GM18511 (cell line): ENCODE measurements at regions not wholly inside any gene's neighbourhood (a gene's known extent, or its start where the extent isn't known, plus 50 kb on each side); places are given as distances from the start of the nearest gene placed in this dataset.

Experiments
- ATAC-seq: cut with Tn5 transposase; IDR thresholded peaks from one replicate; pipeline ENCODE4 v1.9.1; 2021; ENCODE audit warnings: mild to moderate bottlenecking, moderate library complexity; ENCODE audit not compliant: unreplicated experiment

DNA sequence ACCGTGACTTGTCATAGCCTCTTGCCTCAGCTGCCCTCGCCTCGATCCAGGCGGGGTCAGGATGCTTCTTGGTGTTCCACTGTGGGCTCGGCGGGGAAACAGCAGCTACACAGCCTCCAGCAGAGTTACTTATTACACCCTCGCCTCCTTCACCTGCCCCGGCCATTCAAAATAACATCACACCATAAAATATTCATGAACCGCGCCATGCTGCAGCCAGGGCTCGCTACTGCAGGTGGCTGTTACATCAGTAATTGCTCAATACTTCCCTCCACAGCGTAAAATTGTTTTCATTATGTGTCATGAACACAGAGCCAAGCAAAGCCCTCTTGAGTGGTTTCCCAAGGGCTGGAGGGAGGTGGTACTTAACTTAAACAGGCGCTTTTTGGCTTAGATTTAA lies 241.5 kb upstream of the SP8 start:
- ATAC-seq, result peak; percentile 47

DNA sequence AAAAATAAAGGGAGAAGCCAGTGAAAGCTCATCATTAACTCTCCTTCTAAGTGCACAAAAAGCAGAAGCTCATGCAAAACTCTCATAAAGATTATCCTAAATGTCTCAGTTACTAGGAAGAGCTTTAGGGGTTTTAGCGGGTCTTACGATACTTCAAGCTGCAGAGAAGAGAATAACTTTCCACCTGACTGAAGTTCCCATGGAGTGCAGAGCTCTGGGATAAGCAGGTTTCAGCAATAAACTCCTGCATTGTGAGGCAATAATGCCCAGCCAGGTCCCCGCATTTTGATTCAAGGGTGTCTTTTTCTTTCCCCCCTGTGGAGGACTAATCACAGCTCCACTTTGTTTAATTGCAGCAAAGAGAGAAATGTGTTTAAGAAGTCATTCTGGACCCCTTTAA lies 241.9 kb upstream of the SP8 start:
- ATAC-seq, result peak; percentile 26

DNA sequence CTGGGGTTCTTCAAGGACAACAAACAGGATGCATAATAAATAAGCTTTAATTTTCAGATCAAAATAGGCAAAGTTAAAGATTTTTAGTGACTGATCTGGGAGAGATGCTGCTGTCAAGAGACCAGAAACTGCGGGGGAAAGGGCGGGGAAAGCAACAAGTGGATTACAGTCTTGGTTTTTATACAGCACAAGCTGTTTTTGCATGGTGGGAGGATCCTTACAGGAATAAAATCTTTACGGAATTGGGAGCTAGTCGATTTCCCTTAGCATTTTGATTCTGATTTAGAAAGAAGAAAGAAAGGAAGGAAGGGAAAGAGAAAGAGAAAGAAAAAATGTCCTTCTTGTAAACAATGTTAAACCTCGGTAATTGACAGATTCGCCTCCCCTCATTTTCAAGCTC lies 242.3 kb upstream of the SP8 start:
- ATAC-seq, result peak; percentile 39

DNA sequence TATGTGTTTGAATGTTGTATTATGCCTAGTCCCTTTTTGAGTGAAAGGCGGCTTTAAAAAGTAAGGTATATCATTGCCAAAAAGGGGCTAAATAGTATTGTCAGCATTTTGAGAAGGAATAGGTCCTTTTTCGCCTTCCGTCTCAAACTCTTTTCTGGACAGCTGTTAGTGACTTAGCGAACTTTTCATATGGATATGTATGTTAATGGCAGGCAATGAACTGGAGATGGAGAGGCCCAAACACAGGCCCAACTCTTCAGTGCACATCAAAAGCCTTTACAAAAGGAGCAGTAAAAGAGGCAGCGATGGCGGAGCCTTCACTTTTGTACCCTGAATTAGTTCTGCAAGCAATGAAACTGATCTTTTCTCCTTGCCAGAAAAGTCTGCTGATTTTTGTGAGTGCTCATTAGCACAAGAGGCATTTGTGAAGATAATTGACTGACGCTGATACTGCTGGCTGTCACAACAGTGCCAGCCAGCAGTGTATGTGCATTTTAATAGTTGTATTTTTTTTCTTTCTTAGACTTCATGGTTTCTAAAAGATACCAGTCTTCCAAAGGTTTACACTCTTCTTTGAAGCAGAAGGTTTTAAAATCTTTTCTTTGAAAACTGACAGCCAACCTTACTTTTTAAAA lies 243.7 kb upstream of the SP8 start:
- ATAC-seq, result no peak

DNA sequence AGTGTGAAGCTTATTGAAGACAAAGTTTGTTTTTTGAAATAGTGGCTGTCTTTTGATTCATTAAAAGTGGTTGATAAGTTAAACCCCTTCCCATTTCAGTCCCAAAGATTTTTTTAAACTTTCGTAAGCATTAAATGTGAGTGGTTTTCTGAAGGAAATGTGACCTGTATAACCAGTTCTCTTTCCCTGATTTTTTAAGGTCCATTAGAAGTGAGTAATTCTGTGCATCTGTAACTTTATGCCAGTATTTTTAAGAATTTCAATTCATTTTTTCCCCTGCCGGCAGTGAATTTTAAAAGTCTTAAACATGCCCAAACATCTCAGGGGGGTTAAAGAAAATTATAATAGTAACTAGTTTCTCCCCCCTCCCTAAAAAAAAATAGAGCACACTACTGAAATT lies 254.6 kb upstream of the SP8 start:
- ATAC-seq, result no peak

DNA sequence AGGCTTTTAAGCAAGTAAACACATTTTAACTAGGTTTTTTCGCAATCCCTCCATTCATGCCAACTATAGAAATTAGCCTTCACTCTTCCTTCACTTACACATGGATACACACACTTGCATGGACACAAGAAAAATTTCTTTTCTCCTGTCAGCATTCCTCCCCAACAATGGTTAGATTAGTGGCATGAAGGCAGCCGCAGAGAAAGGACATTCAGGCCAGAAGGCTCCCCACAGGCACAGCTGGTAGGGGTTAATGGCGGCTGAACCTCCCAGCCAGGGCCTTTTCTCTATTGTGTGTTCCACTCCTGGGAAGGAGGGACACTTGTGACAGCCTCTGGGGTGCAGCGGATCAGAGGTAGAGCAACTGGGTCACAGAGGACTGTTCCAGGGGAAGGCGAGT lies 255.0 kb upstream of the SP8 start:
- no peak for ATAC-seq

DNA sequence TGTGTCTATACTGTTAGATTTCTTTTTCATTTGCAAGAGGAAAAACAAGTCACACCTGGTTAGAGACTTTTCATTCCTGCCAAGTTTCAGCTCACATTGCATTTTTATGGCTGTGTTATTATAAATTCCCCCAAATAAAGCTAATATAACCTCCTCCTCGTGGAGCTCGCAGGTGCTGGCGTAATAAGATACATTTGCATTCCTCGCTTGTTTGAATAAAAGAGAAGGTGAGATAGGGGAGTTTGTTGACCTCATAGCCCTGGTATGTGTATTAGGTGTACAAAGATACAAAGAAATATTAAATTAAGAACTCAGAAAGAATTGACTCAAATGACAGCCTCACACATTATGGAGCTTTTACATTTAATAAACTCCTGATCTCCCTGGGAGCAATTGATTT lies 257.7 kb upstream of the SP8 start:
- ATAC-seq, result no peak

DNA sequence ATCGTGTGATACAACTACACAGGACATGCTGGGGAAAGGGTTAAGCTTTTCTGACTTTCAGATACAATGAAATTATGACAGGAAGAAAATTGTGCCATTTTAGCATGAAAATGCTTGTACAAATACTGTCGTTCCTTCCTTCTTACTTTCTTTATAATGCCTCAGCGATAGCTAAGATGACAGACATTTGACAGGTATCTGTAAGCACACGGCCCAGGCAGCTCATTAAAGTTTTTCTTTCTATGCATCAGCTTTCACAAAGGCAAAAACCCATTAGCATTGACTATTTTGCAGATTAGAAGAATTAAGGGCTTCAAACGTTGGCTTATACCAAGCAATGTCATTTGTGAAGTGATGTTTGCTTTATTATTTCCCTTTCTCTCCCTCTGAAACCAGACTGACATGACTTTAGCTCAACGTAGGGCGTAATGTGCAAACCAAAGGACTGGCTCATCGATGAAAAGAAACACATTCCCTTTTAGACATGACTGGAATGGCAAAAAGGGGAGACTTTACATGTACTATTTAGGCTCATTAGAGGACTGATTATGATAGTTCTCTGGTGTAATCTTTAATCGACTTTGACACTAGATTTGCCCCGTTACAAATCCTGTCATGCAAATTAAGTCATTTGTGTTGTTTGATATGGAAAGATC lies 258.4 kb upstream of the SP8 start:
- ATAC-seq, result no peak

DNA sequence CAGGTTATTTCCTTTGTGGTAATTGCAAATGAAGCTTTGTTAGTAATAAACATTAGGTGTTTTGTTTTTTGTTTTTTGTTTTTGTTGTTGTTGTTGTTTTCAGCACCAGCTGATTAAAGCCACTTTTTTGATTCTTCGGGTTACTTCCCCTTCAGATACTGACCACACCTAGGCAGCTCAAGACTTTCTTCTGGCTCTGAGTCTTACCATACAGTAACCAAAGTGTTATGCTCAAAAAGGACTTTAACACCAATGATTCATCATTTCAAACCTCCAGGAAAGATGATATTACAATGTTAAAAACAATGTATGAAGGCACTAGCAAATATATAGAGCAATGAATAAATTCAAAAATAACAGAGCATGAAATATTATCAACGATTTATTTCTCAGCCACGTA lies 265.2 kb upstream of the SP8 start:
- no peak for ATAC-seq

DNA sequence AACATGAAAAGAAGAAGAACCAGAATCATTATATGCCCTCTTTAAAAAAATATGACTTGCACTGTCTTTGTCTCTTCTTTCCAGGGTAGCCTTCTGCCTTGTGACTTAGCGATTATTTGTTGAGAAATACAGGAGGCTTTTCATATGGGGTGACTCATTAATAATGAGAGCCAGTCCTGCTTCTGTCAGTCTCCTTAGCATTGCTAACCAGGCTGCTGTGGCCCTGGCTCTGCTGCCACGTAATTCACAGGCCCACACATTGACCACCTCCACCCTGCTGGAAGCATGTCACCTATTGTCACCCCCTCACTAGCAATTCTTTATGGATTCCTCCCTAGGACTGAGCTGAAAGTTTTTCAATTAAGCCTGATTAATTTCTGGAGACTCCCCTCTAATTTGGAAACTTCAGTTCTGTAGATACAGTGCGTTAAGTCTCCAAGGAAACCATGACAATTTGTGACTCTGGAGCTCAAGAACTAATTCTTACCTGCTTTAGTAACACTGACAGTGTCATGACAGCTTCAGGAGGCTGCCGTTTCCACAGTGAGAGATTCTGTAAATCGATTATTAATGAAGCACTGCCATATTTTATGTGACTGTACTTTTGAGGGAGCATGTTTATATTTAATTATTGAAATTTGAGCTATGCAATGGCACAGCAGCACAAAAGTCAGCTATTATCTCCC lies 267.9 kb upstream of the SP8 start:
- ATAC-seq, result no peak

DNA sequence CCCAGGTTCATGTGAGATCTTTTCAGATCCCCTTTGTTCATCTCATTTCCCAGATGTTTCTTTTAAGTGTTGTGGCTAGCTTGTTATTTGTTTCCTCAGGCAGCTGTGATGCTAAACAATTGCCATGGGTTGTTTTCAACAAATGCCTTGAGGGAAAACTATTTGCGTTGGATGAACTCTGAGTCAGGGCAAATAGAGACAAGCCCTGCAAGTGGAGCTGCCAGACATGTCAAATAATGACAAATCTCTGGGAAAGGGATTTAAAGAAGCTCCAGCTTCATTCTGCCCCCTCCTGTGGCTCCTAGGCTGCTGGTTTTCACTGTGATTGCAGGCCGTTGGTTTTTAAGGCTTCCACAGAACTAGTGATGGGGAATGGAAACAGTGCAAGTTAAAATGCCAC lies 272.4 kb upstream of the SP8 start:
- ATAC-seq, result no peak

DNA sequence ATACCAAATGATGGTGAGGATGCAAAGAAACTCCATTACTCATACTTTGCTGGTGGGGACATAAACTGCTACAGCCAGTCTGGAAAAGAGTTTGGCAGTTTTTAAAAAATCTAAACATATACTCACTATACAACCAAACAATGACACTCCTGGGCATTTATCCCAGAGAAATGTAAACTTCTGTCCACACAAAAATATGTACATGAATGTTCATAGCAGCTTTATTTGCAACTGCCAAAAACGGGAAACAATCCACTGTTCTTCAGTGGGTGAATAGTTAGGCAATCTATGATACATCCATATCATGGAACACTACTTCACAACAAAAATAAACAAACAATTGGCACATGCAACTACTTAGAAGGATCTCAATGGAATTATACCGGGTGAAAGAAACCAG lies 276.4 kb upstream of the SP8 start:
- no peak for ATAC-seq

DNA sequence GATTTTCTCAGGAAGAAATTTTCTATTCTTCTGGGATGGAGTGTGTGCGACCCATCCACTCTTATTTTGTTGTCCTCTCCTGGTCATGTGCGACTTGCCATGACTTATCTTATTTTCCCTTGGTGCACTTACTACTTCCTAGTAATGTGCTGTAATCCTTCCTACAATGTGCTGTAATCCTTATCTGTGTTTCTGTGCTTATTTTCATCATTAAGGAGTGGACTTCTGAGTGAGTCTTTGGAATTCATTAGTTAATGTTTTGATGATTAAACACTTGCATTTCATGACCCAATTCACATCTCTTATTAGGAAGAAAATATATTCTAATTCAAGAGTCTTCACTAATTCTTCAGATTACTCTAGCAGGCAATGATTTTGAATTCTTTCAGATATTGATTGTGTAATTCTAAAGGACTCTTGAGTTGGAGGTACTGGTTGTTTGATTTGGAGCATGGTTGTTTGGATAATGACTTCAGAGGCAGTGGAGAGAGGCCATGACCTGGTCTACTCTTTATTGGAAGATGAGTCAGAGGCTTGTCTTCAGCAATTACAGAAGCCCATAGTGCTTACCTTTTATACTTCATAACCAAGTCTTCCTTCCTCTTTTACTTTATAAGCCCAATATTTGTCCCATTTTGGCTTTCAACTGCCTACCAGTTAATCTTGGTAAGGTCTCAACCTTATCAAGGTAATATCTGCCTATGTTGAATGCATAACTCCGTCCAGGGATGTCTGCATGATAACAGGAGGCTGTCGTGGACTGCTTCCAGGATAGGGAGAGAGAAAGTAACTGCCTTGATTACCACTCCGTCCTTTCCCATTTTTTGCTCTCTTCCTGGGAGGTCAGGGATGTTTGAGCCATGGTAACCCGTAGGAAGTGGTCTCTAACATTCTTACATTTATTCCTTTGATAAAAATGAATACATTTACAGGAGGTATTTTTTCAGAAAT lies 278.3 kb upstream of the SP8 start:
- no peak for ATAC-seq

DNA sequence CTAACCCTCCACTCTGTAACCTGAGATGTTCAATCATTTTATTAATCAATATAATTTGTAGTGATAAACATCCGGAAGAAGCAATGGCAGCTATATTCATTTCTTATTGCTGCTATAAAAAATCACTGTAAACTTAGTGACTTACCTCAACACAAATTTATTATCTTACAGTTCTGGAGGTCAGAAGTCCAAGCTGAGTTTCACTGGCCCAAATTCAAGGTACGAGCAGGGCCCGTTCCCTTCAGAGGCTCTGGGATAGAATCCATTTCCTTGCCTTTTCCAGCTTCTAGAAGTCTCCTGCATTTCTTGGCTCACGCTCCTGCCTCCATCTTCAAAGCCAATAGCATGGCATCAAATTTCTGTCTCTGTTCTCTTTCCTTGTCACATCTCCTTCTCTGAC lies 279.5 kb upstream of the SP8 start:
- ATAC-seq, result no peak

DNA sequence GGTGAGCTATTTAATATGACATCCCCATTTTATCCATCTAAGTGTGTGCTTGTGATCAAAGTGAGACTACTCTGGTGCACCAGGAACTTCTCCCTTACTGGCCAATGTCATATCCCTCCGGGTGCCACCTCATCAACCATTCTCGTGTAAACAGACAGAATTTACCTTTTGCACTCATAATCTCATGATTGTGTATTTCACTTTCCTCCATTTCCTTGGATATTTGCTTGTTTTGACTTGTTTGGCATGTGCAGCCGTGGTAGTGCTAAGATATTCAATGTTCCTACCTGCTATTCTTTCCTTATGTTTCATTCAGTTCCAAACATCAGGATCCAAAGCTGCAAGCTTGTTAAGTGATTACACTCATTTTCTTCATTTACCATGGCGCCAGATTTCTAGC lies 280.5 kb upstream of the SP8 start:
- ATAC-seq, result no peak

DNA sequence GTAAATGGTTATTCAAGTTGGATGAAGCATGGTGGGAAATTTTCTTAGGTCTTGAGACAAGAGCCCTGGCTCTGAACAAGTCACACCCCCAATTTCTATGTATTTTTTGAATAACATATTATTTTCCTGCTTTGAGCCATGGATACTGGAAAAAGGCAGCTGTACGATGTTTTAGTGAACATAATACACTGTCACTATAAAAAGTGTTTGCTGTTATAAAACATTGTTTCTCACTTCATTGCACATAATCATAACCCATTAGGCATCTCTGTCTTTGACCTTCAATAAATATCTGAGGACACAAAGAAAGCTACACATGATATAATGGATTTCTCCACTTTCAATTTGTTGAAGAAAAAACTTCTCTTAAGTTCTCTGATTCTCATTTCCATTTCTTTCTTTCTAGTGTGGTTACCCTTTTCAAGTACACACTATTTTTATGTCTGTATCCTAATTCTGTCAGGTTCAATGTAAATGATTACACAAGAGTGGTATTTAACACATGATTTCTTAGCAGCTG lies 283.9 kb upstream of the SP8 start:
- peak; percentile 37 for ATAC-seq

DNA sequence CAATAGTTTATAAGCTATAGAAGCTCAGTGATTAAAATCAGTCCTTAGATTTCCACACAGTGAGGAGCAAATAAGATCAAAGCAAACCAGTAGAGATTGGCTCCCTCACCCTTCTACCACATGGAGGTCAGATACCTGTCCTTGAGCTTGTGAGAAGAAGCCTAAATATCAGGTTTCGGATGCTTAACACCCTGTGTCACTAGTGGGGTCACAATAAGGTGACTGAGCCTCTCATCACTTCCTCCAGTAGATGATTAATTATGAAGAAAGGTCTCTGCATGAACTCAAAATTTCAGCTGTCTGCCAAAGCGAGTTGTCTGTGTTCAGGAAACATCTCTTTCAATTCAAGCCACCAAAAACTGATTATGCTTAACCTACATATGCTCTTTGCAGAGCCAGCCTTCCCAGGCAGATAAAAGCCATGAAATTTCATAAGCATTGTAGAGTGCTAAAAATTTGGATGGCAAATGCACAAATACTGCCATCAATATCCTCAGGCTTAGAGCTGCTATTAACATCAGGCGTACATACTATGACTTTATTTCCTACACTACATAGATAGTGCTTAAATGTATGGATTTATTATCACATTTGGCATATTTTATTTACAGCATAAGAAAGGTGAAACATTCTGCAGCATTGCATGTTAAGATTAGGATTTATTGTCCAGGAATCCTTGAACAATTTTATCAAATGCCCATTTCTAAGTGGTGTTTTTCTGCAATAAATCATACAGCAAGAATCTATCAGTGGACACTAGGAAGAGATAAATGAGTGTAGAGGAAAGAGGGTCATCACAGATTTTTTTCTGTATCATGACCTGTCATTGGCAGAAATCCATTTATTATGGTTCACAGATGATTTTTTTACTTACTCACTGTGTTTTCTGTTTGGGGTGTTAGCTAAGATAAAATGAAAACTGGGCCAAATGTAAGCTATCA lies 285.1 kb upstream of the SP8 start:
- ATAC-seq, result peak; percentile 96

DNA sequence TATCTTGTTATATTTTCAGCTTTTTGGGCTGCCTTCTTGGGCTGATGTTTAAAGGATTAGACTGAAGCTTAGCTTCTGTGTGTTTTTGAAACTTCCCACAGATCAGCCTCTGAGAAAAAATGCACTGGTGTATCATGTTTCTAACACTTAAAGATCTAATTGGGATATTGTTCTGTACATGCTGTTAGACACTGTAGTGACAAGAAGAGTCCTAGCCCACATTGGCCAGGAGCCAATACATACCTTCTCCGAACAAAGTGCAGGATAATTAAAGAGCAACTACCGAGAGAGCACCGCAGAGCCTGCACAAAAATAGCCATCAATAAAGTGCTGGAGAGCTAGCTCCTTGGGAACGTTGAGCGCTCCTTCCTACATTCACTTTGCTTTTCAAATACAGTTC lies 289.4 kb upstream of the SP8 start:
- no peak for ATAC-seq

DNA sequence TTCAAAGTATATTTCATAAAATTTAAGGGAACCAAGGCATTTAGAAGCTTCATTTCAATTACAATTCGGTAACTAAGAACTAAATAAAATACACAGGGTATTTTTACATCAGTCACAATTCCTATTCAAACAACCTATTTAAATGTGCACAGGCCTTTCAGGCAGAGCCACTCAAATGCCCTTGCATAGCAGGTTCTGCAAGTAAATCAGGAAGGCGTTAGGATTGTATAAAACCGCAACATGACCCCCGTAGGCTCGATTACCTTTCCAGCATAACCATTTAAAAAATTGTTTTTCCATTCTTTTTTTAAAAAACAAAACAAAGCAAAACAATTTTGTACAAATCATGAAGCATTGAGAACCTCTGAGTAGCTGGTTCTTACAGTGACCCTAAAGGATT lies 289.9 kb upstream of the SP8 start:
- ATAC-seq, result no peak

DNA sequence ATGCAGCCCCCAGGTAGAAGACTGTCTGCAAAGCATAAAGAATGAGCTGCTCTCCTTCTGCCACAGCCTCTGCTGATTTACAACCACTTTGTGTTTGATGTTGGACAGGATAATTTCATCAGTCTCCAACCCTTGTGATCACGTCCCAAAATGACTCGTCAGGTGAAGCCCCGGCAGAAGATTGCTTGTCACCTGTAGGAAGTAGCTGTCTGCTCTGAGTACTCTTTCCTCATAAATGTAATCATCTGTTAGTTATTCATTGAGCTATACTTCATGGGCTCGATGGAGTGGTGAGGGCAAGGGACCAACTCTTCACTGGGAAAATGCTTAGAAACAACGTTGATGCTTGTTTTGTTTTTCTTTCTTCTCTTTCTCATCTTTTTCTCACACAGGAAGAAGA lies 290.9 kb upstream of the SP8 start:
- ATAC-seq, result no peak
